Natural killer cell (primary cell): ENCODE measurements at regions not wholly inside any gene's neighbourhood (a gene's known extent, or its start where the extent isn't known, plus 50 kb on each side); places are given as distances from the start of the nearest gene placed in this dataset.
"Not testable (repeated sequence)": the region's sequence is repeated elsewhere in the genome, so short reads cannot be mapped to it uniquely, and the experiment has no call there.

ENCODE experiments used
- ATAC-seq, 3 donors: fragments of 150-1000 bp in 2 of 3; fragments of 200-7000 bp in 1 of 3; cut with Tn5 transposase; 1 replicate in 1 of 3; 2 replicates in 2 of 3; pipeline ENCODE4 v1.10.0; 2021; ENCODE audit warnings: mild to moderate bottlenecking in 2 of 3, moderate library complexity in 2 of 3
- DNase-seq, 2 donors: peaks; one replicate each; pipeline versions ENCODE4 v3.0.0 to v3.0.0-alpha.2; 2013 to 2021; ENCODE audit warnings: mixed read lengths in 1 of 2
- H3K27ac ChIP-seq: one replicate; pipeline ENCODE4 v1.5.1; 2013; ENCODE audit warnings: mild to moderate bottlenecking, low read length
- H3K27me3 ChIP-seq: one replicate; pipeline ENCODE4 v1.6.1; 2013; ENCODE audit warnings: low read length; ENCODE audit not compliant: control insufficient read depth, insufficient read depth
- H3K36me3 ChIP-seq: one replicate; pipeline ENCODE4 v1.6.1; 2013; ENCODE audit warnings: low read length; ENCODE audit not compliant: control insufficient read depth, insufficient read depth
- H3K4me1 ChIP-seq: one replicate; pipeline ENCODE4 v1.6.1; 2013; ENCODE audit warnings: low read length; ENCODE audit not compliant: control insufficient read depth, insufficient read depth
- H3K4me3 ChIP-seq: one replicate; pipeline ENCODE4 v1.5.1; 2013; ENCODE audit warnings: low read length
- H3K9me3 ChIP-seq: one replicate; pipeline ENCODE4 v1.6.1; 2013; ENCODE audit warnings: low read length; ENCODE audit not compliant: control insufficient read depth, insufficient read depth
- H3K27ac Mint-ChIP-seq, 2 donors: one replicate each; pipeline ENCODE4 v1.8.0; 2022; ENCODE audit warnings: mild to moderate bottlenecking in 2 of 2, mixed read lengths in 2 of 2, moderate library complexity in 1 of 2
- H3K27me3 Mint-ChIP-seq, 2 donors: one replicate each; pipeline ENCODE4 v1.8.0; 2022; ENCODE audit warnings: low read depth in 2 of 2, mixed read lengths in 2 of 2
- H3K36me3 Mint-ChIP-seq: one replicate; pipeline ENCODE4 v1.8.0; 2022; ENCODE audit warnings: mixed read lengths
- H3K4me1 Mint-ChIP-seq, 2 donors: one replicate each; pipeline ENCODE4 v1.8.0; 2022; ENCODE audit warnings: mixed read lengths in 2 of 2
- H3K4me3 Mint-ChIP-seq: one replicate; pipeline ENCODE4 v1.8.0; 2022; ENCODE audit warnings: mild to moderate bottlenecking, moderate library complexity, mixed read lengths
- H3K9me3 Mint-ChIP-seq, 2 donors: one replicate each; pipeline ENCODE4 v1.8.0; 2022; ENCODE audit warnings: mixed read lengths in 2 of 2
- CTCF ChIP-seq: fragments of 200-600 bp; IDR thresholded peaks from one replicate; pipeline ENCODE4 v1.8.0; 2022; ENCODE audit warnings: antibody characterized with exemption
- WGBS: methylation state at CpG from one replicate; pipeline ENCODE4 v1.1.7; 2013; ENCODE audit warnings: missing lambda C conversion rate; ENCODE audit not compliant: insufficient coverage; 5-methylcytosine and 5-hydroxymethylcytosine counted together
- intact Hi-C: fragments of 100-400 bp; cut with micrococcal nuclease; formaldehyde crosslinking; loops from one replicate; pipeline ENCODE4 v1.14.2; 2022

GRCh38 chr18:27298214-27298804, 113.2 kb upstream of the CHST9 start:
- H3K27ac ChIP-seq = no peak overlapping the region

DNA sequence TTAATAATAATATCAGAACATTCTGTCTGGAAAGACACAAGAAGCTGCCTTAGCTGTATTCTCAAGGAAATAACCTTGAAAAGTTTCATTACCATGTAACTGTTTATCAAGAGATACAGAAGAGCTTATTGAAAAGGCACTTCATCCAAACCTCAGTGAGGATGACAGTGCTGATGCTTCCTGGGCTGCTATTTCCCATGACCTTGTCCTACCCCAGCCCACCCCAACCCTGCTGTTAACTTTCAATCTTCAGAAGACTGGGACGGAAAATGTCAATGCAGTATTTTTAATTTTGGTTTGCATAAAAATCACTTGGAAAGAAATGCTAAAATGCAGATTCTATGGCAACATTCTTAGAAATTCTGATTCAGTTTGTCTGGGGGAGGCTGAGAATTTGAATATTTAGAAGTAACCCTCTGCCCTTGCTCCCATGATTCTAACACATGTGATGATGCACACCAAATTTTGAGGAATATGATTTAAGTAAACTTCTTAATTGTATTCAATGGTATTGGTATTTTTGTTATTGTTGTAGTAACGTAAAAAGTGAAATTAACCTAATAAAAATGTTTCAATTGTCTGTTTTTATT, 101.0 kb upstream of the CHST9 start:
- DNase-seq, H3K27ac Mint-ChIP-seq, H3K36me3 Mint-ChIP-seq, H3K27ac ChIP-seq, H3K9me3 ChIP-seq, H3K27me3 Mint-ChIP-seq, H3K4me3 Mint-ChIP-seq, H3K4me1 Mint-ChIP-seq, H3K4me1 ChIP-seq, H3K9me3 Mint-ChIP-seq, H3K36me3 ChIP-seq, H3K27me3 ChIP-seq, ATAC-seq, intact Hi-C loops, H3K4me3 ChIP-seq: not testable (repeated sequence)
- WGBS = no CpG with 5 or more reads among the region's 2 CpGs

More at GRCh38 chr18:27298214-27298804, 113.2 kb upstream of the CHST9 start:
- no peak overlapping the region for H3K27ac Mint-ChIP-seq
- H3K4me3 Mint-ChIP-seq = no peak overlapping the region
- TF ChIP-seq CTCF = no peak
- Histone ChIP-seq H3K36me3 (no peaks in the 10 kb centered on the region), H3K4me3 (no peak overlapping the region), H3K4me1 (no peaks in the 10 kb centered on the region), H3K9me3 (no peaks in the 10 kb centered on the region), H3K27me3 (no peaks in the 10 kb centered on the region)
- no peaks in the 10 kb centered on the region for H3K27me3 Mint-ChIP-seq
- intact Hi-C loops = no loop called here
- WGBS = 94% methylated on average over 2 of the region's 4 CpGs
- H3K36me3 Mint-ChIP-seq = no peaks in the 10 kb centered on the region
- peaks cover 3 to 5% of the 10 kb centered on the region in 2 donors for H3K9me3 Mint-ChIP-seq
- no peaks in the 10 kb centered on the region for H3K4me1 Mint-ChIP-seq
- DNase-seq = no peak
- ATAC-seq = no peak

DNA sequence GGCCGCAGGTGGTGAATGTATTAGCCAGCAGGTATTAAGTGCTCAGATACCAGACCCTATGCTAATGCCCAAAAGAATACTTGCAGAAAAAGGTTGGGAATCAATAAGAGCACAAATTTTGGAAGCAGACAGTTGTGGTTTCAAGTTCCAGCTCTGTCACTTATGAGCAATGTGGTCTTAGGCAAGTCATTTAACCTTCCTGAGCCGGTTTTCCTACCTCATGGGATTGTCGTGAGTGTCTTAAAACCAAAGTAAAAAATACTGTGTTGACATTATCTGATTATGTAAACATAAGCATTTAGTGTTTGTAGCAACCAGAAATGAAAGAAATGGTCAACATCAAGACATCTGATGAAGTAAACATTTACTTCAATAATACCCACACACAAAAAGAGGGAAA, 93.0 kb upstream of the CHST9 start:
- Mint-ChIP-seq H3K4me3 (no peak overlapping the region), H3K27me3 (no peaks in the 10 kb centered on the region), H3K4me1 (peaks cover 0 to 12% of the 10 kb centered on the region in 2 donors), H3K9me3 (peaks cover 19 to 23% of the 10 kb centered on the region in 2 donors), H3K27ac (no peak overlapping the region), H3K36me3 (no peaks in the 10 kb centered on the region)
- H3K27ac ChIP-seq = no peak overlapping the region
- DNase-seq (no peak), ATAC-seq (no peak)
- no peak for TF ChIP-seq CTCF
- no peaks in the 10 kb centered on the region for H3K27me3 ChIP-seq
- no peaks in the 10 kb centered on the region for H3K4me1 ChIP-seq
- H3K4me3 ChIP-seq = no peak overlapping the region
- 78% methylated on average over 2 of the region's 3 CpGs for WGBS
- no peaks in the 10 kb centered on the region for H3K36me3 ChIP-seq
- intact Hi-C loops = no loop called here
- peaks cover 6% of the 10 kb centered on the region for H3K9me3 ChIP-seq

DNA sequence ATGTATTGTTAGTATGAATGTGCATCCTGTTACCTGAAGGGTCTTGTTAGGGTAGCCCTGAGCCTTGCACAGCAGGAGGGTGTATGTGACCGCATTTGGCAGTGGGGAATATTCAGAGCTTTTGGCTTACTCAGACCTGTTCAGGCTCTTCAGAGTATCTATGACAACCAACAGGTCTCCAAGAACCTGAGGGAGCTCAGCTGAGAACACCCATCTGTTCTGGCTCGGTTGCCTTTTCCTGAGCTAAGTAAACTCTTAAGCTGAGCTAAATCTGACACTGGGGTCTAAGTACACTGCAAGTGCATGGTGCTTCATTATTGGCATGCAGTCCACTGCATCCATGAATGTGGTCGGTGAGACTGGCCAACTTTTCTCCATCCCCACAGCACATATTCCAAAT, 92.4 kb upstream of the CHST9 start:
- peaks cover 0 to 12% of the 10 kb centered on the region in 2 donors for H3K4me1 Mint-ChIP-seq
- no peak for DNase-seq
- no peak for ATAC-seq
- Histone ChIP-seq H3K4me3 (no peak overlapping the region), H3K27ac (no peak overlapping the region), H3K36me3 (no peaks in the 10 kb centered on the region), H3K27me3 (no peaks in the 10 kb centered on the region), H3K4me1 (no peaks in the 10 kb centered on the region), H3K9me3 (peaks cover 6% of the 10 kb centered on the region)
- intact Hi-C loops = no loop called here
- no peak overlapping the region for H3K27ac Mint-ChIP-seq
- no peaks in the 10 kb centered on the region for H3K27me3 Mint-ChIP-seq
- H3K36me3 Mint-ChIP-seq = no peaks in the 10 kb centered on the region
- WGBS = 86% methylated on average over 3 of the region's 3 CpGs
- peaks cover 19 to 23% of the 10 kb centered on the region in 2 donors for H3K9me3 Mint-ChIP-seq
- H3K4me3 Mint-ChIP-seq = no peak overlapping the region
- TF ChIP-seq CTCF = no peak
